Mucosa of rectum (tissue), 2 donors: ENCODE measurements at regions not wholly inside any gene's neighbourhood (a gene's known extent, or its start where the extent isn't known, plus 50 kb on each side); places are given as distances from the start of the nearest gene placed in this dataset.
"Not testable (repeated sequence)": the region's sequence is repeated elsewhere in the genome, so short reads cannot be mapped to it uniquely, and the experiment has no call there.

Experiments
- H3K27ac ChIP-seq, 2 donors: one replicate each; pipeline ENCODE4 v1.7.0; 2013; ENCODE audit warnings: inconsistent platforms in 2 of 2, low read depth in 2 of 2, low read length in 2 of 2
- H3K27me3 ChIP-seq, 2 donors: one replicate each; pipeline ENCODE4 v1.7.0; 2013; ENCODE audit warnings: low read length in 2 of 2; ENCODE audit not compliant: control insufficient read depth in 2 of 2, insufficient read depth in 2 of 2
- H3K36me3 ChIP-seq, 2 donors: one replicate each; pipeline ENCODE4 v1.7.0; 2013; ENCODE audit warnings: low read length in 2 of 2; ENCODE audit not compliant: control insufficient read depth in 2 of 2, insufficient read depth in 2 of 2
- H3K4me1 ChIP-seq, 2 donors: one replicate each; pipeline ENCODE4 v1.7.0; 2013; ENCODE audit warnings: low read length in 2 of 2, mild to moderate bottlenecking in 1 of 2; ENCODE audit not compliant: control insufficient read depth in 2 of 2, insufficient read depth in 2 of 2
- H3K4me3 ChIP-seq, 2 donors: one replicate each; pipeline ENCODE4 v1.7.0; 2013; ENCODE audit warnings: low read length in 2 of 2
- H3K9ac ChIP-seq, 2 donors: one replicate each; pipeline ENCODE4 v1.7.0; 2013; ENCODE audit warnings: low read length in 2 of 2, low read depth in 1 of 2, mild to moderate bottlenecking in 1 of 2
- H3K9me3 ChIP-seq, 2 donors: one replicate each; pipeline ENCODE4 v1.7.0; 2013; ENCODE audit warnings: low read length in 2 of 2; ENCODE audit not compliant: control insufficient read depth in 2 of 2
- donor health status: healthy.
- donor health status: Normal muscosa, but diverticular disease.

DNA sequence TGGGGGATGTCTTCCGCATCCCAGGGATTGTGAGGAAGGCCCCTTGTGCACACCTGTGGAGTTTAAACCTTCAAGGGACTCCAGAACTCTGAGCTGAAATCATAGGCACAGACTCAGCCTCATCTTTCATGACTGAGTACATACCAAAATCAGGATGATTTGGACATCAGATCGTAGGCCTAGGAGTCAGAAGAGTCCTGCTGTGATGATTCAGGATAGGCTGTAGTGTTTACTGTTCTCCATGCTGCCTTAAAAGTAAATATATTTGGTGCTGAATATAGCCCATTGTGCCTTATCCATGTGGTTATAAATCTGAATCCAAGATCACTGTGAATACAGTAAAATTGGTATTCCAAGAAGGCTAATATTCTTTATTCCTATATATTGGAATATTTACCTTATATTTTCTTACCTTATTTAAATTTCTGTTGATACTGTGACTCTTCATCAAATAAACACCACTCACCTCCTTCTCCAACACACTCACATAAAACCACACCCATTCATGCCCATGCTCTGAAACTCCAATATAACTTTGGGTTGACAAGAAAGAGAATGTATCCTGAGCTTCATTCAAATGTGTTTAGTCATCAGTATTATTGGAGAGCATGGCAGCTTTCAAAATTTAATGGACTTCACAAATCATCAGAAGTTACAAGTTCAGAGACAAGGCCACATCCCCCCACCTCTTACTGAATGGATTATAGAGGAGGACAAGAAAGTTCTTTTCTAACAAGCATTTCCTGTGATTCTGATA, 561.4 kb upstream of the LINC00305 start:
- H3K36me3 ChIP-seq, result no peaks in the 10 kb centered on the region
- no peaks in the 10 kb centered on the region for H3K9me3 ChIP-seq
- no peaks in the 10 kb centered on the region for H3K27me3 ChIP-seq
- no peak overlapping the region for H3K9ac ChIP-seq
- no peak overlapping the region for H3K27ac ChIP-seq
- no peaks in the 10 kb centered on the region for H3K4me1 ChIP-seq
- H3K4me3 ChIP-seq, result no peak overlapping the region

DNA sequence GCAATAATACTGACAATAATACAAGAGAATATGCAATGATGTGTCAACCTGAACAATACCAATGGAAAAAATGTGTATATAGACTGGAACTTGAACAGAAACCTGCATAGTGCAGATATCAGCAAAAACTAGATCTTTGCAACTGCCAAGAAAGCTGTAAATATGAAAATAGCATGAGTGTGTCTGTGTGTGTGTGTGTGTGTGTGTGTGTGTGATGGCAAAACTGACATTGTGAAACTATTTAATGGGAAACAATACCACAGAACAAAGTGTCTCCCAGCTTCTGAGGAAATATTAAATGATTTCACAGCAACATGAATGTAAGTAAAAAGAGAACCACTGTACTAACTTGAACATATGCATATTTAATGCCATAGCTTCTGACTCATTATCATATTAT, 558.2 kb upstream of the LINC00305 start:
- no peak overlapping the region for H3K27ac ChIP-seq
- H3K27me3 ChIP-seq, result no peaks in the 10 kb centered on the region
- H3K4me3 ChIP-seq, result no peak overlapping the region

DNA sequence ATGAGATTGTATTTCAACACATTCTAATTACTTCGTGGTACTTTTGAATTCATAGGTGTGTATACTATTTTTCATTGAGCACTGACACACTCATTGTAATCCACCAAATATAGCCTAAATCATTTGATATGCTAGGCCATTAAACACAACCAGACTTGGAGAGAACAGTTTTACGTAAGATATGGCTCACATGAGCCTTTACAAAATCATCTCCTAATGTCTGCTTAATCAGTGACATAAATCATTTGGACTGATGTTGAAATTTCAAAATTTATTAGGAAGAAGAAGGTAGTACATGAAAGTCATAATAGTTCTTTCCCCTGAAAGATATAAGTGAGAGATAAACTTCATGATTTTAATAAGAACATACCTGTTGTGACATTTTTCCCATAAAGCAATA, 550.2 kb upstream of the LINC00305 start:
- H3K27me3 ChIP-seq, result no peaks in the 10 kb centered on the region
- no peak overlapping the region for H3K9ac ChIP-seq
- H3K27ac ChIP-seq, result no peak overlapping the region
- H3K4me3 ChIP-seq, result no peak overlapping the region
- no peaks in the 10 kb centered on the region for H3K36me3 ChIP-seq
- H3K9me3 ChIP-seq, result no peaks in the 10 kb centered on the region
- no peaks in the 10 kb centered on the region for H3K4me1 ChIP-seq

More for the DNA sequence above, 558.2 kb upstream of the LINC00305 start:
- H3K4me1 ChIP-seq, result no peaks in the 10 kb centered on the region
- H3K9me3 ChIP-seq, result no peaks in the 10 kb centered on the region
- no peaks in the 10 kb centered on the region for H3K36me3 ChIP-seq
- no peak overlapping the region for H3K9ac ChIP-seq

DNA sequence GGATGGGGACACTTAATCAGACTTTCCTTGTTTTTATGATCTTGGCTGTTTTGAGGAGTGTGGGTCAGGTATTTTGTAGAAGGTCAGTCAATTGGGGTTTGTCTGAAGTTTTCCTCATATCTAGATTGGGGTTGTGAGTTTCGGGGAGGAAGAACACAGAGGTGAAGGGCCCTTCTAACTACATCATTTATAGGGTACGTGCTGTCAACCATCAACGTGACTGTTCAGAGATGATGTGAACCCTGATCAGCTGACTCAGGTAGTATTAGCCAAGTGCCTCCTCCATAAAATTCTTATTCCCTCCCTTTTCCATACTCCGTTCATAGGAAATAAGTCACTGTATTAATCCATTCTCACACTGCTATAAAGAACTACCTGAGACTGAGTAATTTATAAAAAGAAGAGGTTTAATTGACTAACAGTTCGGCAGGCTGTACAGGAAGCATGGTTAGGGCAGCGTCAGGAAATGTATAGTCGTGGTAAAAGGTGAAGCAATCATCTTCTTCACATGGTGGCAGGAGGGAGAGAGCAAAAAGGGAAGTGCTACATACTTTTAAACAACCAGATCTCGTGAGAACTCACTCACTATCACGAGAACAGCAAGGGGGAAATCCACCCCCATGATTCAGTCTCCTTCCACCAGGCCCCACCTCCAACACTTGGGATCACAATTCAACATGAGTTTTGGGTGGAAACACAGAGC, 547.1 kb upstream of the LINC00305 start:
- H3K9me3 ChIP-seq, result no peaks in the 10 kb centered on the region
- no peaks in the 10 kb centered on the region for H3K4me1 ChIP-seq
- H3K27me3 ChIP-seq, result no peaks in the 10 kb centered on the region

DNA sequence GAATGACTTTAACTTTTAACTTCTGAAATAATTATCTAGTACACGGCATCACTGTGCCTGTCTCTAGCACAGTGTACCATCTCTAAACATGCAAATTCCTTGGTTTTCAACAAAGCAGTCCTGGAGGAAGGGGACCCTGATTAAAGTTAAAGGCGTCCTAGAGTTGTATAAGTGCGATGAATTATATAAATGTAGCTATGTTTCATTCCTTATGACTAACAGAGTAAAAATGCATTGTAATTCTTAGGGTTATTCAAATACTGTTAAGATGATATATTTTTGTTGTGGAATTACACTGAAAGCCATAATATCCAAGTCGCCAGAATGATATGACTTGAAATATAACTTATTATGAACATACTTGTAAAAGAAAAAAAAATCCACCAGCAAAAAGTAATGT, 544.9 kb upstream of the LINC00305 start:
- Histone ChIP-seq H3K9ac (no peak overlapping the region), H3K27ac (no peak overlapping the region), H3K36me3 (no peaks in the 10 kb centered on the region), H3K4me3 (no peak overlapping the region), H3K27me3 (no peaks in the 10 kb centered on the region), H3K9me3 (no peaks in the 10 kb centered on the region), H3K4me1 (no peaks in the 10 kb centered on the region)

More for the DNA sequence above, 547.1 kb upstream of the LINC00305 start:
- H3K36me3 ChIP-seq, result no peaks in the 10 kb centered on the region
- H3K4me3 ChIP-seq, result no peak overlapping the region
- H3K9ac ChIP-seq, result no peak overlapping the region
- H3K27ac ChIP-seq, result no peak overlapping the region

DNA sequence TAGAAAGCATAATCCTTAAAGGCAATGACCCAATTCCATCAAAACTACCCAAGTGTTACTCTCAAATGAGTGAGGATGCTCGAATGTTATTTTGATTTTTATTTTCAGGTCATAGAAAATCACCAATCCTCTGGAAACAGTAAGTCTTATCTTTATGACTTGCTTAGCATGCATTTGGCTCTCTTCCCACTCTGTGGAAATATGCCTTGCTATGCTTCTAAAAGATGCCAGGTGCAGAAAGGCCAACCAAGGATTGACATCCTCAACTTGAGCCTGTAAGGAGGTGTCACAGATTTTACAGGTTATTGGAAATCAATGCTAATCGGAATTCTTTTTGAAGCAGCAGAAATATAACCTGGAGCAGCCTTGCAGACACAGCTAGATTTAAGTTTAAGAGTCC, 543.9 kb upstream of the LINC00305 start:
- no peaks in the 10 kb centered on the region for H3K4me1 ChIP-seq
- H3K36me3 ChIP-seq, result no peaks in the 10 kb centered on the region
- no peaks in the 10 kb centered on the region for H3K27me3 ChIP-seq
- H3K4me3 ChIP-seq, result no peak overlapping the region
- no peak overlapping the region for H3K27ac ChIP-seq
- H3K9ac ChIP-seq, result no peak overlapping the region
- no peaks in the 10 kb centered on the region for H3K9me3 ChIP-seq

DNA sequence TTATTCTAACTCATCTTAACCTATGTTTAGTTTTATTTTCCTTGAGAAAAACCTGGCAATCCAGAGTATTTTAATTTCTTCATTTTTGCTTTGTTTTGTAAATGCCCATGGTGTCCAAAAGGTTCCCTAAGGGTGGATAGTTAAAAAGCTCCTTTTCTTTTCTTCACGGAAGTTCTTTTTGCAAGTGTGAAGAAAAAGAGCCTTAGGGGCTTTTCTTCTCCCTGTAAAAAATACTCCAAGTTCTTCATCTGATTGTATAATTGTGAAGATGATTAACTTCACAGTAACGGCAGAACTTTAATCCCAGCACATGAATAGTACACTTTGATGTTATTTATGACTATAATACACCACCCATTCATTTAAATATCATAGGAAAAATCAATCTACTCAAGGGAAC, 530.2 kb upstream of the LINC00305 start:
- Histone ChIP-seq H3K27me3 (no peaks in the 10 kb centered on the region), H3K36me3 (no peaks in the 10 kb centered on the region), H3K4me1 (no peaks in the 10 kb centered on the region), H3K9me3 (no peaks in the 10 kb centered on the region), H3K4me3 (no peak overlapping the region), H3K27ac (no peak overlapping the region), H3K9ac (no peak overlapping the region)

DNA sequence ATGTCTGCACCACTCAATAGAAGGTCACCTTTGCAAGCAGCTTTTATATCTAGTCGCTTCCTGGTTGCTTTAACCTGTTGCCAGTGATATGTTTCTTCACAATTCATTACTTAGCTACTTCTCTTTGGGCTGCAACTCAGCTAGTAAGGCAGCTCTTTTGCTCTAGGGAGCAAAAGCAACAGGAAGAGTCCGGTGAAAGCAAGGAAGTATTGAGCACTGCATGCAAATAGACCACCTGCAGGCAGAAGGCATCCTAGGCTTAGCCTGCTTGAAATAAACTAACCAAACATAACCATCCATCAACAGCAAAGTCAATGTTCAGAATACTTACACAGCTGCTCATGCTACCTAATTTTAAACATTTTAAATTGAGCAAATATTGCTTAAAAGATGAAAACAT, 529.2 kb upstream of the LINC00305 start:
- no peak overlapping the region for H3K27ac ChIP-seq
- no peaks in the 10 kb centered on the region for H3K9me3 ChIP-seq
- H3K9ac ChIP-seq, result no peak overlapping the region
- no peaks in the 10 kb centered on the region for H3K36me3 ChIP-seq
- no peaks in the 10 kb centered on the region for H3K4me1 ChIP-seq
- no peaks in the 10 kb centered on the region for H3K27me3 ChIP-seq
- H3K4me3 ChIP-seq, result no peak overlapping the region

DNA sequence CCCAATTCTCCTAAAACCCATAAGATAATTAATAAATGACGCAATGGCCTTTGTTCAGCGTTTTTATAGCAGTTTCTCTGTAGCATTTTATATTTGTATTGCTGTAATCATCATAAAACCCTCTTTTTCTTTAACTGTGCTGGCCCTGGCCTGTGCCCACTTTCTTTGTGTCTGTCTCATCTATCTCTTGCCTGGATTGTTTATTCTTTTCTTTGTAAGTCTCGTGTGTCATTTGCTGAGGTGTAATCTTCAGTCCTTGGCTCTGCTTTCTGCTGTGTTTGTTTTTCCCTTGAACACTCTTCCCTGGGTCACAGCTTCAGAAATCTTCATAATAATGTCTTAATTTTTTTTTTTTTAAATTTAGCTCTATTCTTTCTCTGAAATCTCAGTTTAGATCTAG, 525.8 kb upstream of the LINC00305 start:
- Histone ChIP-seq H3K4me1 (no peaks in the 10 kb centered on the region), H3K27ac (no peak overlapping the region), H3K4me3 (no peak overlapping the region), H3K9ac (no peak overlapping the region), H3K36me3 (no peaks in the 10 kb centered on the region), H3K27me3 (no peaks in the 10 kb centered on the region), H3K9me3 (no peaks in the 10 kb centered on the region)

DNA sequence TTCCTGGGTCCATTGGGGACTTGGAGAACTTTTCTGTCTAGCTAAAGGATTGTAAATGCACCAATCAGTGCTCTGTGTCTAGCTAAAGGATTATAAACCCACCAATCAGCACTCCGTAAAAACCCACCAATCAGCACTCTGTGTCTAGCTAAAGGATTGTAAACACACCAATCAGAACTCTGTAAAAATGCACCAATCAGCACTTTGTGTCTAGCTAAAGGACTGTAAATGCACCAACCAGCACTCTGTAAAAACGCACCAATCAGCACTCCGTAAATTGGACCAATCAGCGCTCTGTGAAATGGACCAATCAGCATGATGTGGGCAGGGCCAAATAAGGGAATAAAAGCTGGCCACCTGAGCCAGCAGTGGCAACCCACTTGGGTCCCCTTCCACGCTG, 522.4 kb upstream of the LINC00305 start:
- not testable (repeated sequence) for H3K27ac ChIP-seq, H3K4me3 ChIP-seq, H3K36me3 ChIP-seq, H3K27me3 ChIP-seq, H3K4me1 ChIP-seq, H3K9ac ChIP-seq, H3K9me3 ChIP-seq
